ENCODE measurements at regions not wholly inside any gene's neighbourhood (a gene's known extent, or its start where the extent isn't known, plus 50 kb on each side); places are given as distances from the start of the nearest gene placed in this dataset.
"Not testable (repeated sequence)": the region's sequence is repeated elsewhere in the genome, so short reads cannot be mapped to it uniquely, and the experiment has no call there.

- no peaks in the 10 kb centered on the region for H3K9me3 ChIP-seq (ENCODE audit: control insufficient read depth in 2 of 2, low read length in 2 of 2)
- no peak overlapping the region for H3K27ac ChIP-seq (ENCODE audit: low read depth in 2 of 2, low read length in 2 of 2)
- H3K9ac ChIP-seq (ENCODE audit: low read depth in 1 of 2, low read length in 2 of 2), result no peak overlapping the region
- H3K4me3 ChIP-seq (ENCODE audit: low read length in 2 of 2), result no peak overlapping the region
- no peaks in the 10 kb centered on the region for H3K4me1 ChIP-seq (ENCODE audit: control insufficient read depth in 2 of 2, insufficient read depth in 2 of 2, low read length in 2 of 2)
- no peaks in the 10 kb centered on the region for H3K36me3 ChIP-seq (ENCODE audit: control insufficient read depth in 2 of 2, insufficient read depth in 2 of 2, low read length in 2 of 2)
- H3K27me3 ChIP-seq (ENCODE audit: control insufficient read depth in 2 of 2, insufficient read depth in 2 of 2, low read length in 2 of 2), result no peaks in the 10 kb centered on the region
Measured at GRCh38 chr10:105751688-105752087, 1110.6 kb downstream of the SORCS3 start.

GRCh38 chr10:105745596-105746148, 1104.6 kb downstream of the SORCS3 start:
- Histone ChIP-seq H3K4me1 (ENCODE audit: control insufficient read depth in 2 of 2, insufficient read depth in 2 of 2, low read length in 2 of 2) (no peaks in the 10 kb centered on the region), H3K9me3 (ENCODE audit: control insufficient read depth in 2 of 2, low read length in 2 of 2) (no peaks in the 10 kb centered on the region), H3K36me3 (ENCODE audit: control insufficient read depth in 2 of 2, insufficient read depth in 2 of 2, low read length in 2 of 2) (no peaks in the 10 kb centered on the region), H3K27ac (ENCODE audit: low read depth in 2 of 2, low read length in 2 of 2) (no peak overlapping the region), H3K27me3 (ENCODE audit: control insufficient read depth in 2 of 2, insufficient read depth in 2 of 2, low read length in 2 of 2) (no peaks in the 10 kb centered on the region), H3K9ac (ENCODE audit: low read depth in 1 of 2, low read length in 2 of 2) (no peak overlapping the region), H3K4me3 (ENCODE audit: low read length in 2 of 2) (no peak overlapping the region)

DNA sequence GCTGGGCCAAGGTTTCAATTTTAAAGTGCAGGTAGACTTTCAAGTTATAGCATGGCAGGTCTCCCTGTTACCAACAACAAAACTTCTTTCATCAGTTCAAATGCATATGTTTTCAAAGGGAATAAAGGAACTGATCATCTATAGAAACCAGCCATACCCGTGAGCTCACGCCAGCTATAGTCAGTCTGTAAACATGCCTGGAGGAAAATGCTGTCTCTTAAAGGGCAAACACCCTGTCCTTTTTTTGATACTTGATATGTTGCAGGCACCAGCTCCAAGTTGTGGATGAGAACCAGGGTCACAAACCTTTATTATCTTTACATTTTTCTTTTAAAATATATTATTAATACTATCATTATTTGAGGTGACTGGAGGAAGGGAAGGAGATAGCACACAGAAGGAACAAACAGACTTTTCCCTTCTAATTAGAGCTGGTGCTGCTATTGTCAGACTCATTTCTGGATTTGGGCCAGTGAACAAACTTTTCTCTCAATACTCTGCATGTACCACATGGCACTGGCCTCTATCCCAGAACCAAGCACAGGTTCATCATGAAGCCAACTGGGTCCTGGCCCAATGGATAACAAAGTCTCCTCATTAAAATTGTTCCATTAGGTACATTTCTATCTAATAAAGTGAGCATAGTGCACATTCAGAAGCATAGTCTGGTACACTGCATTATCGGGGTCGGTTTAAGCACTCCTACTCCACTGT, 1102.4 kb downstream of the SORCS3 start:
- H3K9me3 ChIP-seq (ENCODE audit: control insufficient read depth in 2 of 2, low read length in 2 of 2), result no peaks in the 10 kb centered on the region
- no peaks in the 10 kb centered on the region for H3K27me3 ChIP-seq (ENCODE audit: control insufficient read depth in 2 of 2, insufficient read depth in 2 of 2, low read length in 2 of 2)
- no peaks in the 10 kb centered on the region for H3K4me1 ChIP-seq (ENCODE audit: control insufficient read depth in 2 of 2, insufficient read depth in 2 of 2, low read length in 2 of 2)
- H3K36me3 ChIP-seq (ENCODE audit: control insufficient read depth in 2 of 2, insufficient read depth in 2 of 2, low read length in 2 of 2), result no peaks in the 10 kb centered on the region
- H3K4me3 ChIP-seq (ENCODE audit: low read length in 2 of 2), result no peak overlapping the region
- no peak overlapping the region for H3K27ac ChIP-seq (ENCODE audit: low read depth in 2 of 2, low read length in 2 of 2)
- no peak overlapping the region for H3K9ac ChIP-seq (ENCODE audit: low read depth in 1 of 2, low read length in 2 of 2)

GRCh38 chr10:105742923-105743322, 1101.8 kb downstream of the SORCS3 start:
- H3K27ac ChIP-seq (ENCODE audit: low read depth in 2 of 2, low read length in 2 of 2), result no peak overlapping the region
- no peaks in the 10 kb centered on the region for H3K9me3 ChIP-seq (ENCODE audit: control insufficient read depth in 2 of 2, low read length in 2 of 2)
- H3K4me1 ChIP-seq (ENCODE audit: control insufficient read depth in 2 of 2, insufficient read depth in 2 of 2, low read length in 2 of 2), result no peaks in the 10 kb centered on the region
- H3K9ac ChIP-seq (ENCODE audit: low read depth in 1 of 2, low read length in 2 of 2), result no peak overlapping the region
- H3K36me3 ChIP-seq (ENCODE audit: control insufficient read depth in 2 of 2, insufficient read depth in 2 of 2, low read length in 2 of 2), result no peaks in the 10 kb centered on the region
- no peaks in the 10 kb centered on the region for H3K27me3 ChIP-seq (ENCODE audit: control insufficient read depth in 2 of 2, insufficient read depth in 2 of 2, low read length in 2 of 2)
- H3K4me3 ChIP-seq (ENCODE audit: low read length in 2 of 2), result no peak overlapping the region

- no peak overlapping the region for H3K27ac ChIP-seq (ENCODE audit: low read depth in 2 of 2, low read length in 2 of 2)
- H3K27me3 ChIP-seq (ENCODE audit: control insufficient read depth in 2 of 2, insufficient read depth in 2 of 2, low read length in 2 of 2), result no peaks in the 10 kb centered on the region
- no peak overlapping the region for H3K9ac ChIP-seq (ENCODE audit: low read depth in 1 of 2, low read length in 2 of 2)
- no peaks in the 10 kb centered on the region for H3K4me1 ChIP-seq (ENCODE audit: control insufficient read depth in 2 of 2, insufficient read depth in 2 of 2, low read length in 2 of 2)
- no peaks in the 10 kb centered on the region for H3K9me3 ChIP-seq (ENCODE audit: control insufficient read depth in 2 of 2, low read length in 2 of 2)
- H3K4me3 ChIP-seq (ENCODE audit: low read length in 2 of 2), result no peak overlapping the region
- no peaks in the 10 kb centered on the region for H3K36me3 ChIP-seq (ENCODE audit: control insufficient read depth in 2 of 2, insufficient read depth in 2 of 2, low read length in 2 of 2)
Measured at GRCh38 chr10:105742184-105742583, 1101.1 kb downstream of the SORCS3 start.

DNA sequence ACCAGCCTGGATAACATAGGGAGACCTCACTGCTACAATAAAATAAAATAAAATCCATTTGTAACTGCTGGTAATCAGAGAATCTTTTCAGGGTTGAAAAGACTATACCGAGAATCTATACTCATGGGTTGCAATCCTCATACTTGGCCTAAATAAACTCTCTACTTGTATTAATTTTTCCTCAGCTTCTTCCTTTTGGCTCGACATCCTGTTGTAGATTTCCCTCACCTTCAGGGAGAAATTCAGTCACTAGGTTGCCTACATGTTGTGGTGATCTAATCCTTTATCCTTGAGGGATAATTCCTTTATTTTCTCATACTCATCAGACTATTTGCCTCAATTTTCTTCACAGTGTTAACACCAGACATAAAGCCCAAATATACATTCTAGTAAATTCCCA, 1093.4 kb downstream of the SORCS3 start:
- no peak overlapping the region for H3K27ac ChIP-seq (ENCODE audit: low read depth in 2 of 2, low read length in 2 of 2)
- no peak overlapping the region for H3K4me3 ChIP-seq (ENCODE audit: low read length in 2 of 2)
- no peak overlapping the region for H3K9ac ChIP-seq (ENCODE audit: low read depth in 1 of 2, low read length in 2 of 2)

DNA sequence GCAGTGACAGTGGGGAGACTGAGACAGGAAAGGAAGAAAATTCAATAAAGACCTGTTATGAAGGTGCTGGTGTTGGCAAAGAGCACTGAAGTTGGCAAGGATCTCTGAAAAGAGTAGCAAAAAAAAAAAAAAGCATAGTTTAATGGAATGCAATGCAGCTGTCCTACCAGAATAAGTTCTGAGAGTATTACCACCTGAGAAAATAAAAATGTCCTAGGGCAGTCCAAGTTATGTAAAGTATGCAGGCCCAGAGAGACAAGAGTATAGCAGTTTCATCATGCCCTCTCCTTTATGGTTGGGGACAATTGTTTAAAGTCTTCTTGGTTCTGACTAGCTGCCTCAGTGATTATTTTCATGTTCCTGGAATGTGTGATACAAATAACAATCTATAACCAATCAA, 1092.8 kb downstream of the SORCS3 start:
- H3K4me1 ChIP-seq (ENCODE audit: control insufficient read depth in 2 of 2, insufficient read depth in 2 of 2, low read length in 2 of 2), result no peaks in the 10 kb centered on the region
- H3K9me3 ChIP-seq (ENCODE audit: control insufficient read depth in 2 of 2, low read length in 2 of 2), result no peaks in the 10 kb centered on the region
- no peaks in the 10 kb centered on the region for H3K27me3 ChIP-seq (ENCODE audit: control insufficient read depth in 2 of 2, insufficient read depth in 2 of 2, low read length in 2 of 2)
- no peaks in the 10 kb centered on the region for H3K36me3 ChIP-seq (ENCODE audit: control insufficient read depth in 2 of 2, insufficient read depth in 2 of 2, low read length in 2 of 2)
- no peak overlapping the region for H3K9ac ChIP-seq (ENCODE audit: low read depth in 1 of 2, low read length in 2 of 2)
- no peak overlapping the region for H3K4me3 ChIP-seq (ENCODE audit: low read length in 2 of 2)
- H3K27ac ChIP-seq (ENCODE audit: low read depth in 2 of 2, low read length in 2 of 2), result no peak overlapping the region

More for the DNA sequence above, 1093.4 kb downstream of the SORCS3 start:
- no peaks in the 10 kb centered on the region for H3K9me3 ChIP-seq (ENCODE audit: control insufficient read depth in 2 of 2, low read length in 2 of 2)
- no peaks in the 10 kb centered on the region for H3K27me3 ChIP-seq (ENCODE audit: control insufficient read depth in 2 of 2, insufficient read depth in 2 of 2, low read length in 2 of 2)
- H3K4me1 ChIP-seq (ENCODE audit: control insufficient read depth in 2 of 2, insufficient read depth in 2 of 2, low read length in 2 of 2), result no peaks in the 10 kb centered on the region
- H3K36me3 ChIP-seq (ENCODE audit: control insufficient read depth in 2 of 2, insufficient read depth in 2 of 2, low read length in 2 of 2), result no peaks in the 10 kb centered on the region

DNA sequence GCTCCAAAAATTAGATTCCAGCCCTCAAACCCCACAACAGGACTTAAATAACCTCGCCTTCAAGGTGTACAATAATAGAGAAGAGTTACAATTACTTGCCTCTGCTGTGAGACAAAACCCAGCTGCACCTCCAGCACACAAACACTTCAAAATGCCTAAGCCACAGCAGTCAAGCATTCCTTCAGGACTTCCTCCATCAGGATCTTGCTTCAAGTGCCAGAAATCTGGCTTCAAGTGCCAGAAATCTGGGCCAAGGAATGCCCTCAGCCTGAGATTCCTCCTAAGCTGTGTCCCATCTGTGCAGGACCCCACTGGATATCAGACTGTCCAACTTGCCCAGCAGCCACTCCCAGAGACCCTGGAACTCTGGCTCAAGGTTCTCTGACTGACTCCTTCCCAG, 1088.3 kb downstream of the SORCS3 start:
- Histone ChIP-seq H3K9me3 (ENCODE audit: control insufficient read depth in 2 of 2, low read length in 2 of 2) (no peaks in the 10 kb centered on the region), H3K27ac (ENCODE audit: low read depth in 2 of 2, low read length in 2 of 2) (no peak overlapping the region), H3K36me3 (ENCODE audit: control insufficient read depth in 2 of 2, insufficient read depth in 2 of 2, low read length in 2 of 2) (no peaks in the 10 kb centered on the region), H3K4me1 (ENCODE audit: control insufficient read depth in 2 of 2, insufficient read depth in 2 of 2, low read length in 2 of 2) (peaks cover 0 to 4% of the 10 kb centered on the region in 2 donors), H3K4me3 (ENCODE audit: low read length in 2 of 2) (no peak overlapping the region), H3K27me3 (ENCODE audit: control insufficient read depth in 2 of 2, insufficient read depth in 2 of 2, low read length in 2 of 2) (no peaks in the 10 kb centered on the region), H3K9ac (ENCODE audit: low read depth in 1 of 2, low read length in 2 of 2) (no peak overlapping the region)

DNA sequence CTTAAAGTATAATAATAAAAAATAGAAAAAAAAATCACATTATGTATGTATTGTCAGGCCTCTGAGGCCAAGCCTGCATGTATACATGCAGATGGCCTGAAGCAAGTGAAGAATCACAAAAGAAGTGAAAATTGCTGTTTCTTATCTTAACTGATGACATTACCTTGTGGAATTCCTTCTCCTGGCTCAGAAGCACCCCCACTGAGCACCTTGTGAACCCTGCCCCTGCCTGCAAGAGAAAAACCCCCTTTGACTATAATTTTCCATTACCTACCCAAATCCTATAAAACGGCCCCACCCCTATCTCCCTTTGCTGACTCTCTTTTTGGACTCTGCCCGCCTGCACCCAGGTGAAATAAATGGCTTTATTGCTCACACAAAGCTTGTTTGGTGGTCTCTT, 1086.5 kb downstream of the SORCS3 start:
- not testable (repeated sequence) for H3K4me3 ChIP-seq (ENCODE audit: low read length in 2 of 2); H3K36me3 ChIP-seq (ENCODE audit: control insufficient read depth in 2 of 2, insufficient read depth in 2 of 2, low read length in 2 of 2); H3K27ac ChIP-seq (ENCODE audit: low read depth in 2 of 2, low read length in 2 of 2); H3K4me1 ChIP-seq (ENCODE audit: control insufficient read depth in 2 of 2, insufficient read depth in 2 of 2, low read length in 2 of 2); H3K27me3 ChIP-seq (ENCODE audit: control insufficient read depth in 2 of 2, insufficient read depth in 2 of 2, low read length in 2 of 2); H3K9ac ChIP-seq (ENCODE audit: low read depth in 1 of 2, low read length in 2 of 2); H3K9me3 ChIP-seq (ENCODE audit: control insufficient read depth in 2 of 2, low read length in 2 of 2)

GRCh38 chr10:105727131-105727530, 1086.0 kb downstream of the SORCS3 start:
- peaks cover 0 to 4% of the 10 kb centered on the region in 2 donors for H3K4me1 ChIP-seq (ENCODE audit: control insufficient read depth in 2 of 2, insufficient read depth in 2 of 2, low read length in 2 of 2)
- H3K36me3 ChIP-seq (ENCODE audit: control insufficient read depth in 2 of 2, insufficient read depth in 2 of 2, low read length in 2 of 2), result no peaks in the 10 kb centered on the region
- no peak overlapping the region for H3K4me3 ChIP-seq (ENCODE audit: low read length in 2 of 2)
- H3K9ac ChIP-seq (ENCODE audit: low read depth in 1 of 2, low read length in 2 of 2), result no peak overlapping the region
- no peaks in the 10 kb centered on the region for H3K27me3 ChIP-seq (ENCODE audit: control insufficient read depth in 2 of 2, insufficient read depth in 2 of 2, low read length in 2 of 2)
- no peak overlapping the region for H3K27ac ChIP-seq (ENCODE audit: low read depth in 2 of 2, low read length in 2 of 2)
- H3K9me3 ChIP-seq (ENCODE audit: control insufficient read depth in 2 of 2, low read length in 2 of 2), result no peaks in the 10 kb centered on the region

All from mucosa of rectum (tissue), 2 donors.